KMS-11 (cell line): ENCODE measurements at regions not wholly inside any gene's neighbourhood (a gene's known extent, or its start where the extent isn't known, plus 50 kb on each side); places are given as distances from the start of the nearest gene placed in this dataset.

Experiments used
- H2AFZ ChIP-seq: fragments of 200-600 bp; sonication (generic); 2 replicates; pipeline ENCODE4 v1.6.1; 2016; ENCODE audit warnings: antibody characterized with exemption, mixed run types, low read depth
- H3K27ac ChIP-seq: fragments of 200-600 bp; sonication (generic); 2 replicates; pipeline ENCODE4 v1.6.1; 2016; ENCODE audit warnings: mild to moderate bottlenecking, mixed run types
- H3K27me3 ChIP-seq: fragments of 200-600 bp; sonication (generic); 2 replicates; pipeline ENCODE4 v1.6.1; 2017; ENCODE audit warnings: mild to moderate bottlenecking, low read depth, mixed run types, moderate library complexity; ENCODE audit not compliant: insufficient read depth
- H3K36me3 ChIP-seq: fragments of 200-600 bp; sonication (generic); 2 replicates; pipeline ENCODE4 v1.6.1; 2017; ENCODE audit warnings: mild to moderate bottlenecking, mixed run types; ENCODE audit not compliant: insufficient read depth
- H3K4me1 ChIP-seq: fragments of 200-600 bp; sonication (generic); 2 replicates; pipeline ENCODE4 v1.6.1; 2016; ENCODE audit warnings: mild to moderate bottlenecking, low read depth, mixed run types; ENCODE audit not compliant: poor library complexity, severe bottlenecking
- H3K4me2 ChIP-seq: fragments of 200-600 bp; sonication (generic); 2 replicates; pipeline ENCODE4 v1.7.0; 2016; ENCODE audit warnings: mild to moderate bottlenecking, mixed run types
- H3K4me3 ChIP-seq: fragments of 200-600 bp; sonication (generic); IDR thresholded peaks from 2 replicates; pipeline ENCODE4 v1.6.1; 2017; ENCODE audit warnings: low read depth, low read length, mixed read lengths; ENCODE audit not compliant: insufficient read depth
- H3K79me2 ChIP-seq: fragments of 200-600 bp; sonication (generic); 2 replicates; pipeline ENCODE4 v1.6.1; 2016; ENCODE audit warnings: low read depth, mixed run types; ENCODE audit not compliant: insufficient read depth
- H3K9ac ChIP-seq: fragments of 200-600 bp; sonication (generic); 2 replicates; pipeline ENCODE4 v1.6.1; 2016; ENCODE audit warnings: mild to moderate bottlenecking, mixed run types
- H4K20me1 ChIP-seq: fragments of 200-600 bp; sonication (generic); 2 replicates; pipeline ENCODE4 v1.6.1; 2016; ENCODE audit warnings: mild to moderate bottlenecking, mixed run types; ENCODE audit not compliant: insufficient read depth
- TF ChIP-seq, protein P1 (sequence below): fragments of 200-600 bp; sonication (generic); conservative IDR thresholded peaks from 2 replicates; pipeline ENCODE4 v1.6.1; 2017; ENCODE audit warnings: low read depth, mild to moderate bottlenecking, antibody characterized with exemption, low read length, moderate library complexity, mixed read lengths

DNA sequence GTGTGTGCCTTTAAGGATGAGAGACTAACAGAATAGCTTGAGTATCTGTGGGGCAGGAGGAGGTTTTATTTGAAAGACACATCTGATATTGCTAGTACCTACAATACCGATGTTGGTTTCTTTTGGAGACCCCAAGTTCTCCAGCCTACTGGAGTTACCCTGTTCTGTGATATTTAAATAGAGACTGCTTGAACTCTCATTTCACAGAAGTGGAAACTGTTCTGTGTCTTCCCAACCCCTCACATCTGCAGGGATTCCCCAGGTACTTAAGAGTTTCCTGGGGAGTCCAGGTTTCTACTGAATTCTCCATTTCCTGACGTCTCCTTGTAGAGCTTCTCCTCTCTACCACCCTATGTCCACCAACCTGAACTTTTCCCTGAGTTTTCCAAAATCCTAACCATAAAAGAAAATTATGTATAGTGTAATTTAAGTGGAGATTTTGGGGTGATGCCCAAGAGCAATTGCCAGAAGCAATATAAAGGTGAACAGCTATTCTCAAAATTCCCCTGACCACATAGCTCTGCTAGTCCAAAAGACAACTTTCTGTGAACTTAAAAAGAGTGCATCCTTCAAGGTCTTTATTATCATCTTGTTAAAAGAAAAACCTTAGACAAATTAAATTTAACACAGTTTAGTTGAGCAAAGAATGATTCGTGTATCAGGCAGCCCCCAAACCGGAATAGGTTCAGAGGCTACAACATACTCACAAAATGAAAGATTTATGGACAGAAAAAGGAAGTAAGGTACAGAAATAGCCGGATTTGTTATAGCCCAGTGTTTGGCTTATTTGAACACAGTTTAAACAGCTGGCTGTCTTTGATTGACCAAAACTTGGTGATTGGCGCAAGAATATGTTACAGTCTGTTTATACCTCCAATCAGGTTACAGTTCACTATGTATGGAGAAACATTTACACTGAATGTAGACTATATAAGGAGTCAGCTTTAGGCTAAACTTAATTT lies 373.4 kb downstream of the NUAK1 start:
- Histone ChIP-seq H2AFZ (no peak overlapping the region), H3K36me3 (no peaks in the 10 kb centered on the region), H3K27ac (no peak overlapping the region), H3K4me3 (no peak overlapping the region), H3K79me2 (no peaks in the 10 kb centered on the region), H3K27me3 (no peaks in the 10 kb centered on the region), H3K9ac (no peak overlapping the region), H3K4me2 (no peak overlapping the region), H3K4me1 (peaks cover 5% of the 10 kb centered on the region), H4K20me1 (no peaks in the 10 kb centered on the region)
- TF ChIP-seq, protein P1, sequence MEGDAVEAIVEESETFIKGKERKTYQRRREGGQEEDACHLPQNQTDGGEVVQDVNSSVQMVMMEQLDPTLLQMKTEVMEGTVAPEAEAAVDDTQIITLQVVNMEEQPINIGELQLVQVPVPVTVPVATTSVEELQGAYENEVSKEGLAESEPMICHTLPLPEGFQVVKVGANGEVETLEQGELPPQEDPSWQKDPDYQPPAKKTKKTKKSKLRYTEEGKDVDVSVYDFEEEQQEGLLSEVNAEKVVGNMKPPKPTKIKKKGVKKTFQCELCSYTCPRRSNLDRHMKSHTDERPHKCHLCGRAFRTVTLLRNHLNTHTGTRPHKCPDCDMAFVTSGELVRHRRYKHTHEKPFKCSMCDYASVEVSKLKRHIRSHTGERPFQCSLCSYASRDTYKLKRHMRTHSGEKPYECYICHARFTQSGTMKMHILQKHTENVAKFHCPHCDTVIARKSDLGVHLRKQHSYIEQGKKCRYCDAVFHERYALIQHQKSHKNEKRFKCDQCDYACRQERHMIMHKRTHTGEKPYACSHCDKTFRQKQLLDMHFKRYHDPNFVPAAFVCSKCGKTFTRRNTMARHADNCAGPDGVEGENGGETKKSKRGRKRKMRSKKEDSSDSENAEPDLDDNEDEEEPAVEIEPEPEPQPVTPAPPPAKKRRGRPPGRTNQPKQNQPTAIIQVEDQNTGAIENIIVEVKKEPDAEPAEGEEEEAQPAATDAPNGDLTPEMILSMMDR, result no peak

DNA sequence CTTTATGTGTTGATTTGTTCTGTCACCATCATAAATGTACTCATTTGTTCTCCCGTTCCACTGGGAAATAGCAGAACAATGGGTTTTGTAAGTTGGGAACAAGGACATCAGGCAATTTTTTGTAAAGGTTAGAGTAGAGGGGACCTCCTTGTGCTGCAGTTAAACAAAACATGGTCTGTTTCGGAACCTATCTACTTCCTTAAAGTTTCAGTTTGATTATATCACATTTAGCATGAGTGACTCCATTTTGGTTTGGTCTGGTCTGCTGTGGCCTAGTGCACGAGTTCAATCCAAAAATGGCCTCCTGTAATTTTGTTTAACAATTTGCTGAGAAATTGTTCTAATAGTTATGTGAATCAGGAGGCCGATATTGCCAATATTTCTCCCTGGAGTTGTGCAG lies 372.7 kb downstream of the NUAK1 start:
- Histone ChIP-seq H3K27ac (no peak overlapping the region), H3K4me1 (peaks cover 5% of the 10 kb centered on the region), H3K27me3 (no peaks in the 10 kb centered on the region), H3K4me3 (no peak overlapping the region), H2AFZ (no peak overlapping the region), H3K9ac (no peak overlapping the region), H4K20me1 (no peaks in the 10 kb centered on the region), H3K79me2 (no peaks in the 10 kb centered on the region), H3K36me3 (no peaks in the 10 kb centered on the region), H3K4me2 (no peak overlapping the region)
- TF ChIP-seq, protein P1, result no peak

DNA sequence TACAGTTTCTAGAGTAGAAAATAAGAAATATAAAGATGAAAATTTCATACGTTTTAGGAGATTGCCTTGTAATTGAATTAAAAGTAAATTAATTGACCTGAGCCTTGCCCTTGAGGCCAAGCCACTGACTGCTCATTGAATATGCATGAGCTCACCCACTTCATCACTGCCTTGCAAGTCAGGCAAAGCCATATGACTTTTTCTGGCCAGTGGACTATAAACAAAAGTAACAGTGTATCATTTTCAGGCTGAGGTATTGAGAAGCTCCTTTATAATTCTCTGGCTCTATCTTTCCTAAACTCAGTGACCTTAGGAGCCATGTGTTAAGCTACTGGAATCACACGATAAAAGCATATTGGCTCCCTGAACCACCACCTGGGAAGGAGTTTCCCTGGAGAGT lies 369.3 kb downstream of the NUAK1 start:
- Histone ChIP-seq H3K9ac (no peak overlapping the region), H3K4me2 (no peak overlapping the region), H3K4me1 (peaks cover 5% of the 10 kb centered on the region), H4K20me1 (no peaks in the 10 kb centered on the region), H3K27me3 (no peaks in the 10 kb centered on the region), H3K36me3 (no peaks in the 10 kb centered on the region), H3K79me2 (no peaks in the 10 kb centered on the region), H3K4me3 (no peak overlapping the region), H2AFZ (no peak overlapping the region), H3K27ac (no peak overlapping the region)
- TF ChIP-seq, protein P1, result no peak

DNA sequence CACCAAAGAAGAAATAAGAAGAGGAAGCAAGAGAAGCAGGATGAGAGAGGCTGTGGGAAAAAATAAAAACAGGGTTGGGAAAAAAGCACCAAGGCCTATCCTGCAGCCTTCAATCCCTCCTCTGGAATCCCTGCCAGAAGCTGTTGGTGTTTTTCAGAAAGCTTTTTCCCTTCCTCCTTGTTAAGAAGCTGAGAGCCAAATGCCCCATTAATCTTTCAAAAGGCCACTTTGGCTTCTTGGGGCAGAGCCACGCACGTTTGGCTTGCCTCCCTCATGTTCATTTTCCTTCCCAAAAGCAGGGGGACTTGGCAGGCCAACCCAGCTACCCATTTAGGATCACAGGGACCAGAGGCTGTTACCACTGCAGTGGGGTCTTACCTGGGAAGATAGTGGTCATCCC lies 365.3 kb downstream of the NUAK1 start:
- Histone ChIP-seq H3K4me1 (no peaks in the 10 kb centered on the region), H2AFZ (no peak overlapping the region), H3K36me3 (no peaks in the 10 kb centered on the region), H4K20me1 (no peaks in the 10 kb centered on the region), H3K4me3 (no peak overlapping the region), H3K27ac (no peak overlapping the region), H3K27me3 (no peaks in the 10 kb centered on the region), H3K4me2 (no peak overlapping the region), H3K79me2 (no peaks in the 10 kb centered on the region), H3K9ac (no peak overlapping the region)
- TF ChIP-seq, protein P1, result no peak
